HG03439 (cell line): ENCODE measurements at regions not wholly inside any gene's neighbourhood (a gene's known extent, or its start where the extent isn't known, plus 50 kb on each side); places are given as distances from the start of the nearest gene placed in this dataset.
A peak's percentile ranks its signal among the peaks of the same experiment; 100 is the strongest.
"Not testable (repeated sequence)": the region's sequence is repeated elsewhere in the genome, so short reads cannot be mapped to it uniquely, and the experiment has no call there.

ENCODE experiments used
- ATAC-seq: cut with Tn5 transposase; IDR thresholded peaks from one replicate; pipeline ENCODE4 v1.9.1; 2021; ENCODE audit warnings: mild to moderate bottlenecking, moderate library complexity; ENCODE audit not compliant: unreplicated experiment

DNA sequence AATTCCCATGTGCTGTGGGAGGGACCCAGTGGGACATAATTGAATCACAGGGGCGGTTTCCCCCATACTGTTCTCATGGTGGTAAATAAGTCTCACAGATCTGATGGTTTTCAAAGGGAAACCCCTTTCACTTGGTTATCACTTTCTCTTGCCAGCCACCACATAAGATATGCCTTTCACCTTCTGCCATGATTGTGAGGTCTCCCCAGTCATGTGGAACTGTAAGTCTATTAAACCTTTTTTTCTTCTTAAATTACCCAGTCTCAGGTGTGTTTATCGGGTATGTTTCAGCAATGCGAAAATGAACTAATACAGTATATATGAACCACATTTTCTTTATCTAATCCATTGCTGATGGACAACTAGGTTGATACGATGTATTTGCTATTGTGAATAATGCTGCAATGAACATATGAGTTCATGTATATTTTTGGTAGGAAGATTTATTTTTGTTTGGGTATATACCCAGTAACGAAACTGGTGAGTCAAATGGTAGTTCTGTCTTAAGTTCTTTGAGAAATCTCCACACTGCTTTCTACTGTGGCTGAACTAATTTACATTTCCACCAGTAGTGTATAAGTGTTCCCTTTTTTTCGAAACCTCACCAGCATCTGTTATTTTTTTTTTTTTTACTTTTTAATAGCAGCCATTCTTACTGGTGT lies 70.0 kb upstream of the HGF start:
- ATAC-seq = peak; percentile 91

DNA sequence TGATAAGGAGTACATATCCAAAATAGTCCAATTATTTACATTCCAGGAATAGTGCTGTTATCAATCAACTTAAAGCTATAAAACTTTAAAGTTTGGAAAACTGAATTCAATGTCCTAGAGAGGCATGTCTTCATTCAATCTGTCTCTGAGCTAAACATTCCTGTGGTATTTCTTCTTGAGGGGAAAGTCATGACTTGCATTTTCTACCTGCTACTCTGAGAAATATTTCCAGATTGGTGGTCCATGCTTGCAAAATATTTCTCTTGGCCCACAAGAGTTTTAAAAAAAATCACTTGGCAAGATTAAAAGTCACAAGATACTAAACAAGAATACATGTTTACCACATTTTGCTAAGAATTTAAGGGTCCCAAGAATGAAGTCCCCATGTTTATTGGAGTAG lies 63.6 kb upstream of the HGF start:
- no peak for ATAC-seq

DNA sequence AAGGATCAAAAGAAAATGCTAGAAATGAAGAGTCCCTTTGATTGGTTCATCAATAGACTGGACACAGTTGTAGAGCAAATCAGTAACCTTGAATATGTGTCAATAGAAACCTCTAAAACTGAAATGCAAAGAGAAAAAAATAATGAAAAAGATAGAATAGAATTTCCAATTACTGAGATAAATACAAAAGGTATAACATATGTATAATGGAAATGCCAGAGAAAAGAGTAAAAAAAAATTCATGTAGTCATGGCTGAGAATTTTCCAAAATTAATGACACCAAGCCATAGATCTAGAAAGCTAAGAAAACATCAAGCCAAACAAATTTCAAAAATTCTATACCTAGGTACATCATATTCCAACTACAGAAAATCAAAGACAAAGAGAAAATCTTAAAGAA lies 62.0 kb upstream of the HGF start:
- ATAC-seq = no peak

DNA sequence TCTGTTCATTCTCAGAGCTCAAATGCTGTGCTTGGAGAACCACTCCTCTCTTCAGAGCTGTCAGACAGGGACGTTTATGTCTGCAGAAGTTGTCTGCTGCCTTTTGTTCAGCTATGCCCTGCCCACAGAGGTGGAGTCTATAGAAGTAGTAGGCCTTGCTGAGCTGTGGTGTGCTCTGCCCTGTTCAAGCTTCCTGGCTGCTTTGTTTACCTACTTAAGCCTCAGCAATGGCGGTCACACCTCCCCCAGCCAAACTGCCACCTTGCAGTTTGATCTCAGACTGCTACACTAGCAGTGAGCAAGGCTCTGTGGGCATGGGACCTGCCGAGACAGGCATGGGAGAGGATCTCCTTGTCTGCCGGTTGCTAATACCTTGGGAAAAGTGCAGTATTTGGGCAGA lies 59.7 kb upstream of the HGF start:
- not testable (repeated sequence) for ATAC-seq

GRCh38 chr7:81822811-81823210 lies 53.0 kb upstream of the HGF start:
- no peak for ATAC-seq

GRCh38 chr7:81819861-81820260 lies 50.0 kb upstream of the HGF start:
- no peak for ATAC-seq
